ENCODE measurements at regions not wholly inside any gene's neighbourhood (a gene's known extent, or its start where the extent isn't known, plus 50 kb on each side); places are given as distances from the start of the nearest gene placed in this dataset.
"Not testable (repeated sequence)": the region's sequence is repeated elsewhere in the genome, so short reads cannot be mapped to it uniquely, and the experiment has no call there.

DNA sequence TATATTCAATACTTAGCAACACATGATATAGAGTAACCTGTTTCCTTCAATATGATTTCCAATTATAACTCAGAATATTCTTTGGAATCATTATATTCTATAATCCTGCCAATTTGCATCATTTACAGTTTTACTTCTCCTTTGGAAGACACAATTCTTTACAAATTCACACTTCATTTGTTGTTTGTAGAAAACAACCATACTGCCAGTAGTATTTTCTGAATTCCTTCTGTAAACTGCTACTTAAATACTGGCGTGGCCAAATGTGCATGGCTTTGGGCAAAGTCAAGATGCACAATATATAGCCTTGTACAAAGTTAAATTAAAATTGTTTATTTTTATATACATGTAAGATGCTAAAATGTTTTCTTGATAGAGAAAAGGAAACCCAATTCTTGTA lies 687.1 kb upstream of the NEGR1 start:
- H3K4me1 ChIP-seq: no peaks in the 10 kb centered on the region

DNA sequence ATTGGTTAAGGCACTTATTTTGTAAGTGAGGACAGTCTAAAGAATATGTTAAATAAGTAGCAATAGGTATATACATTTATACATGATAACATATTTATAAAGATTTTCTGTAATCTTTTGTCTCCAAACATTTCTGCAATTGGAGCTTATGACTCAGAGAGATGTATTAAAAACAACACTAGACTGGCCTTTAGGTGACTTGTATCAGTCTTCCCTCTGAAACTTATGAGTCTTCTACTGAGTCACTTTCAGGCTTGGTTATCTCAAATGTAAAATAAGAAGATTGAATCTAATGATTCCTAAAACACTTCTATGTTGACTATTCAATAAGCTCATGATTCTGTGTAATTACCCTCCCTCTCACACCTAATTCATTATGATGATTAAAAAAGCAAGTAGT lies 672.6 kb upstream of the NEGR1 start:
- Histone ChIP-seq H3K4me1 (no peaks in the 10 kb centered on the region), H3K4me3 (no peak overlapping the region), H3K36me3 (ENCODE audit: low read depth, missing control alignments) (no peaks in the 10 kb centered on the region), H3K27me3 (no peaks in the 10 kb centered on the region), H3K27ac (no peak overlapping the region), H3K9me3 (no peaks in the 10 kb centered on the region)
- intact Hi-C loops (cut with DNase I; ENCODE audit: low total_unique reads): no loop called here
- no peak for DNase-seq
- TF ChIP-seq, protein P1, sequence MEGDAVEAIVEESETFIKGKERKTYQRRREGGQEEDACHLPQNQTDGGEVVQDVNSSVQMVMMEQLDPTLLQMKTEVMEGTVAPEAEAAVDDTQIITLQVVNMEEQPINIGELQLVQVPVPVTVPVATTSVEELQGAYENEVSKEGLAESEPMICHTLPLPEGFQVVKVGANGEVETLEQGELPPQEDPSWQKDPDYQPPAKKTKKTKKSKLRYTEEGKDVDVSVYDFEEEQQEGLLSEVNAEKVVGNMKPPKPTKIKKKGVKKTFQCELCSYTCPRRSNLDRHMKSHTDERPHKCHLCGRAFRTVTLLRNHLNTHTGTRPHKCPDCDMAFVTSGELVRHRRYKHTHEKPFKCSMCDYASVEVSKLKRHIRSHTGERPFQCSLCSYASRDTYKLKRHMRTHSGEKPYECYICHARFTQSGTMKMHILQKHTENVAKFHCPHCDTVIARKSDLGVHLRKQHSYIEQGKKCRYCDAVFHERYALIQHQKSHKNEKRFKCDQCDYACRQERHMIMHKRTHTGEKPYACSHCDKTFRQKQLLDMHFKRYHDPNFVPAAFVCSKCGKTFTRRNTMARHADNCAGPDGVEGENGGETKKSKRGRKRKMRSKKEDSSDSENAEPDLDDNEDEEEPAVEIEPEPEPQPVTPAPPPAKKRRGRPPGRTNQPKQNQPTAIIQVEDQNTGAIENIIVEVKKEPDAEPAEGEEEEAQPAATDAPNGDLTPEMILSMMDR (IDR thresholded peaks at IDR 0.05): no peak
- no peak for TF ChIP-seq POLR2A (IDR thresholded peaks at IDR 0.05)

More for the DNA sequence above, 687.1 kb upstream of the NEGR1 start:
- intact Hi-C loops (cut with DNase I; ENCODE audit: low total_unique reads): no loop called here
- Histone ChIP-seq H3K4me3 (no peak overlapping the region), H3K27ac (no peak overlapping the region), H3K36me3 (ENCODE audit: low read depth, missing control alignments) (no peaks in the 10 kb centered on the region), H3K27me3 (no peaks in the 10 kb centered on the region), H3K9me3 (no peaks in the 10 kb centered on the region)
- DNase-seq: no peak
- TF ChIP-seq, protein P1 (IDR thresholded peaks at IDR 0.05): no peak
- no peak for TF ChIP-seq POLR2A (IDR thresholded peaks at IDR 0.05)
- 95 to 96% methylated on average over 1 of the region's 1 CpG for WGBS, 2 donors

DNA sequence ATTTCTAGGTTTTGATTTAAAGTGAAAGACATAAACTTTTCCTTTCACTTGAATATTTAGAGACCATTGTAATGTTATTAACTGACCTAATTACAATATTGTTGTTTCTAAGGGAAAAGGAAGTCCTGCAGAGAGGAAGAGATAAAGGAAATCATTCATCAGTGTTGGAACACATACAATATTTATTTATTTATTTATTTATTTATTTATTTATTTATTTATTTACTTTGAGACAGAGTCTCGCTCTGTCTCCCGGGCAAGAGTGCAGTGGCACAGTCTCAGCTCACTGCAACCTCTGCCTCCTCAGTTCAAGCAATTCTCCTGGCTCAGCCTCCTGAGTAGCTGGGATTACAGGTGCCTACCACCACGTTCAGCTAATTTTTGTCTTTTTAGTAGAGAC lies 668.6 kb upstream of the NEGR1 start:
- H3K27me3 ChIP-seq; H3K27ac ChIP-seq; H3K4me1 ChIP-seq; DNase-seq; H3K4me3 ChIP-seq; H3K36me3 ChIP-seq (ENCODE audit: low read depth, missing control alignments); H3K9me3 ChIP-seq; intact Hi-C loops (cut with DNase I; ENCODE audit: low total_unique reads): not testable (repeated sequence)
- 82 to 87% methylated on average over 3 of the region's 3 CpGs for WGBS, 2 donors

DNA sequence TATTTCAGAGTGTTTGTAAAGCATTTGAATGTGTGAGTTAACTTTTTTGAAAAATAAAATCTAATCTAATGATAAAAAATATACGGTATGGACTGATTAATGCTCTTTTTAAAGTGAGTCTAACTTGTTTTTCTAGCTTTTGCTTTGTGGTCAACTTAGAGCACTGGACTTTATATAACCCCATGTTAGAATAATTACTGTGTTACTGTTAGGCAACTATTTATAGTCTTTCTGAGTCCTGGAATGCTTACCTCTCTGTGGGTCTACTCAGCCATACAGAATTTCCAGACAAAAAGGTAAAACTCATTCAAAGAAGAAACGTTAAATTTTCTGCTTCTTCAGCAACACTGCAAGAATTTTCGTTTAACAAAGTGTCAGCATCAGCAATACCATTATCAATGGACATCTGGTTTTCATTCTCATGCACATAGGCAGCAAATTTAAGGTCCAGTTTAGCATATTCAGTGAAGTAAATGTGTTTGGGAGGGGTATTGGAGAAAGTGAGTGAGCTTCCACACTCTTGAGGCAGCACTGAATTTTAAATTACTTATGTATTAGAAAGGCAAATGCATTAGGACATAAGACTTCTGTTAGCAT lies 664.7 kb upstream of the NEGR1 start:
- Histone ChIP-seq H3K27me3 (no peaks in the 10 kb centered on the region), H3K4me1 (no peaks in the 10 kb centered on the region), H3K4me3 (no peak overlapping the region), H3K36me3 (ENCODE audit: low read depth, missing control alignments) (no peaks in the 10 kb centered on the region), H3K27ac (no peak overlapping the region), H3K9me3 (no peaks in the 10 kb centered on the region)
- 53% methylated on average over 3 of the region's 3 CpGs for WGBS, 2 donors
- TF ChIP-seq, protein P1 (IDR thresholded peaks at IDR 0.05): no peak
- TF ChIP-seq POLR2A (IDR thresholded peaks at IDR 0.05): no peak
- intact Hi-C loops (cut with DNase I; ENCODE audit: low total_unique reads): no loop called here
- DNase-seq: no peak

GRCh38 chr1:72942008-72942407 lies 659.7 kb upstream of the NEGR1 start:
- intact Hi-C loops (cut with DNase I; ENCODE audit: low total_unique reads): no loop called here
- Histone ChIP-seq H3K4me3 (no peak overlapping the region), H3K4me1 (no peaks in the 10 kb centered on the region), H3K9me3 (no peaks in the 10 kb centered on the region), H3K27ac (no peak overlapping the region), H3K36me3 (ENCODE audit: low read depth, missing control alignments) (no peaks in the 10 kb centered on the region), H3K27me3 (no peaks in the 10 kb centered on the region)
- no peak for DNase-seq
- 28 to 42% methylated on average over 2 of the region's 2 CpGs for WGBS, 2 donors
- no peak for TF ChIP-seq POLR2A (IDR thresholded peaks at IDR 0.05)
- TF ChIP-seq, protein P1 (IDR thresholded peaks at IDR 0.05): no peak

Data from testis (tissue), 2 donors.